ENCODE measurements at regions not wholly inside any gene's neighbourhood (a gene's known extent, or its start where the extent isn't known, plus 50 kb on each side); places are given as distances from the start of the nearest gene placed in this dataset.

GRCh38 chr19:31114585-31114984, 234.7 kb downstream of the TSHZ3 start (continued):
- TF ChIP-seq, protein P1, sequence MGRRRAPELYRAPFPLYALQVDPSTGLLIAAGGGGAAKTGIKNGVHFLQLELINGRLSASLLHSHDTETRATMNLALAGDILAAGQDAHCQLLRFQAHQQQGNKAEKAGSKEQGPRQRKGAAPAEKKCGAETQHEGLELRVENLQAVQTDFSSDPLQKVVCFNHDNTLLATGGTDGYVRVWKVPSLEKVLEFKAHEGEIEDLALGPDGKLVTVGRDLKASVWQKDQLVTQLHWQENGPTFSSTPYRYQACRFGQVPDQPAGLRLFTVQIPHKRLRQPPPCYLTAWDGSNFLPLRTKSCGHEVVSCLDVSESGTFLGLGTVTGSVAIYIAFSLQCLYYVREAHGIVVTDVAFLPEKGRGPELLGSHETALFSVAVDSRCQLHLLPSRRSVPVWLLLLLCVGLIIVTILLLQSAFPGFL (CRISPR knock-in tag; IDR thresholded peaks at IDR 0.05; ENCODE audit: borderline replicate concordance): no peak
- TF ChIP-seq PRRX2 (CRISPR knock-in tag; IDR thresholded peaks at IDR 0.05) (no peak), NR1H2 (CRISPR knock-in tag; IDR thresholded peaks at IDR 0.05) (no peak), TEAD4 (CRISPR knock-in tag; IDR thresholded peaks at IDR 0.05) (no peak), IRF2 (CRISPR knock-in tag; IDR thresholded peaks at IDR 0.05; ENCODE audit: borderline replicate concordance, low read depth) (no peak)

- POLR2A ChIA-PET: no interaction called here
- H3K9me3 Mint-ChIP-seq: no peaks in the 10 kb centered on the region
- peaks cover 14% of the 10 kb centered on the region for H3K4me1 Mint-ChIP-seq
- H3K4me3 Mint-ChIP-seq: no peak overlapping the region
- DNase-seq (ENCODE audit: low spot score): no peak
- H3K27ac Mint-ChIP-seq: no peak overlapping the region
- H3K36me3 Mint-ChIP-seq: no peaks in the 10 kb centered on the region
- TF ChIP-seq TCF7 (CRISPR knock-in tag; IDR thresholded peaks at IDR 0.05; ENCODE audit: low read depth): no peak
- TF ChIP-seq, protein P2, sequence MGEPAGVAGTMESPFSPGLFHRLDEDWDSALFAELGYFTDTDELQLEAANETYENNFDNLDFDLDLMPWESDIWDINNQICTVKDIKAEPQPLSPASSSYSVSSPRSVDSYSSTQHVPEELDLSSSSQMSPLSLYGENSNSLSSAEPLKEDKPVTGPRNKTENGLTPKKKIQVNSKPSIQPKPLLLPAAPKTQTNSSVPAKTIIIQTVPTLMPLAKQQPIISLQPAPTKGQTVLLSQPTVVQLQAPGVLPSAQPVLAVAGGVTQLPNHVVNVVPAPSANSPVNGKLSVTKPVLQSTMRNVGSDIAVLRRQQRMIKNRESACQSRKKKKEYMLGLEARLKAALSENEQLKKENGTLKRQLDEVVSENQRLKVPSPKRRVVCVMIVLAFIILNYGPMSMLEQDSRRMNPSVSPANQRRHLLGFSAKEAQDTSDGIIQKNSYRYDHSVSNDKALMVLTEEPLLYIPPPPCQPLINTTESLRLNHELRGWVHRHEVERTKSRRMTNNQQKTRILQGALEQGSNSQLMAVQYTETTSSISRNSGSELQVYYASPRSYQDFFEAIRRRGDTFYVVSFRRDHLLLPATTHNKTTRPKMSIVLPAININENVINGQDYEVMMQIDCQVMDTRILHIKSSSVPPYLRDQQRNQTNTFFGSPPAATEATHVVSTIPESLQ (CRISPR knock-in tag; IDR thresholded peaks at IDR 0.05): no peak
- TF ChIP-seq, protein P3, sequence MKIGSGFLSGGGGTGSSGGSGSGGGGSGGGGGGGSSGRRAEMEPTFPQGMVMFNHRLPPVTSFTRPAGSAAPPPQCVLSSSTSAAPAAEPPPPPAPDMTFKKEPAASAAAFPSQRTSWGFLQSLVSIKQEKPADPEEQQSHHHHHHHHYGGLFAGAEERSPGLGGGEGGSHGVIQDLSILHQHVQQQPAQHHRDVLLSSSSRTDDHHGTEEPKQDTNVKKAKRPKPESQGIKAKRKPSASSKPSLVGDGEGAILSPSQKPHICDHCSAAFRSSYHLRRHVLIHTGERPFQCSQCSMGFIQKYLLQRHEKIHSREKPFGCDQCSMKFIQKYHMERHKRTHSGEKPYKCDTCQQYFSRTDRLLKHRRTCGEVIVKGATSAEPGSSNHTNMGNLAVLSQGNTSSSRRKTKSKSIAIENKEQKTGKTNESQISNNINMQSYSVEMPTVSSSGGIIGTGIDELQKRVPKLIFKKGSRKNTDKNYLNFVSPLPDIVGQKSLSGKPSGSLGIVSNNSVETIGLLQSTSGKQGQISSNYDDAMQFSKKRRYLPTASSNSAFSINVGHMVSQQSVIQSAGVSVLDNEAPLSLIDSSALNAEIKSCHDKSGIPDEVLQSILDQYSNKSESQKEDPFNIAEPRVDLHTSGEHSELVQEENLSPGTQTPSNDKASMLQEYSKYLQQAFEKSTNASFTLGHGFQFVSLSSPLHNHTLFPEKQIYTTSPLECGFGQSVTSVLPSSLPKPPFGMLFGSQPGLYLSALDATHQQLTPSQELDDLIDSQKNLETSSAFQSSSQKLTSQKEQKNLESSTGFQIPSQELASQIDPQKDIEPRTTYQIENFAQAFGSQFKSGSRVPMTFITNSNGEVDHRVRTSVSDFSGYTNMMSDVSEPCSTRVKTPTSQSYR (CRISPR knock-in tag; IDR thresholded peaks at IDR 0.05): no peak
- TF ChIP-seq OVOL2 (CRISPR knock-in tag; IDR thresholded peaks at IDR 0.05; ENCODE audit: borderline replicate concordance): no peak
- no peak for ATAC-seq
- CTCF ChIA-PET: interaction anchor here (2.0 kb wide), 1 partner anchor 59 kb away, joined by 5 read pairs; no protein-coding TSS in a partner anchor
- no peaks in the 10 kb centered on the region for H3K27me3 Mint-ChIP-seq (ENCODE audit: low read depth)
Observed at GRCh38 chr19:31113293-31113692, 235.9 kb downstream of the TSHZ3 start.

- ChIA-PET POLR2A (no interaction called here), CTCF (no interaction called here)
- TF ChIP-seq JUN (CRISPR knock-in tag; IDR thresholded peaks at IDR 0.05): no peak
- TF ChIP-seq ZNF317 (CRISPR knock-in tag; IDR thresholded peaks at IDR 0.05; ENCODE audit: borderline replicate concordance, low read depth): no peak
- TF ChIP-seq, protein P4, sequence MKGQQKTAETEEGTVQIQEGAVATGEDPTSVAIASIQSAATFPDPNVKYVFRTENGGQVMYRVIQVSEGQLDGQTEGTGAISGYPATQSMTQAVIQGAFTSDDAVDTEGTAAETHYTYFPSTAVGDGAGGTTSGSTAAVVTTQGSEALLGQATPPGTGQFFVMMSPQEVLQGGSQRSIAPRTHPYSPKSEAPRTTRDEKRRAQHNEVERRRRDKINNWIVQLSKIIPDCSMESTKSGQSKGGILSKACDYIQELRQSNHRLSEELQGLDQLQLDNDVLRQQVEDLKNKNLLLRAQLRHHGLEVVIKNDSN (CRISPR knock-in tag; IDR thresholded peaks at IDR 0.05): no peak
- no peak for TF ChIP-seq RORB (CRISPR knock-in tag; IDR thresholded peaks at IDR 0.05)
- no peak for TF ChIP-seq RELA (CRISPR knock-in tag; IDR thresholded peaks at IDR 0.05; ENCODE audit: borderline replicate concordance)
- TF ChIP-seq ZBTB21 (CRISPR knock-in tag; IDR thresholded peaks at IDR 0.05; ENCODE audit: borderline replicate concordance): no peak
- TF ChIP-seq, protein P5, sequence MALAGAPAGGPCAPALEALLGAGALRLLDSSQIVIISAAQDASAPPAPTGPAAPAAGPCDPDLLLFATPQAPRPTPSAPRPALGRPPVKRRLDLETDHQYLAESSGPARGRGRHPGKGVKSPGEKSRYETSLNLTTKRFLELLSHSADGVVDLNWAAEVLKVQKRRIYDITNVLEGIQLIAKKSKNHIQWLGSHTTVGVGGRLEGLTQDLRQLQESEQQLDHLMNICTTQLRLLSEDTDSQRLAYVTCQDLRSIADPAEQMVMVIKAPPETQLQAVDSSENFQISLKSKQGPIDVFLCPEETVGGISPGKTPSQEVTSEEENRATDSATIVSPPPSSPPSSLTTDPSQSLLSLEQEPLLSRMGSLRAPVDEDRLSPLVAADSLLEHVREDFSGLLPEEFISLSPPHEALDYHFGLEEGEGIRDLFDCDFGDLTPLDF (CRISPR knock-in tag; IDR thresholded peaks at IDR 0.05): no peak
- TF ChIP-seq AR (CRISPR knock-in tag; IDR thresholded peaks at IDR 0.05): no peak
- no peak for TF ChIP-seq ZSCAN18 (CRISPR knock-in tag; IDR thresholded peaks at IDR 0.05)
- no peak for TF ChIP-seq CREM (CRISPR knock-in tag; IDR thresholded peaks at IDR 0.05)
- TF ChIP-seq, protein P6, sequence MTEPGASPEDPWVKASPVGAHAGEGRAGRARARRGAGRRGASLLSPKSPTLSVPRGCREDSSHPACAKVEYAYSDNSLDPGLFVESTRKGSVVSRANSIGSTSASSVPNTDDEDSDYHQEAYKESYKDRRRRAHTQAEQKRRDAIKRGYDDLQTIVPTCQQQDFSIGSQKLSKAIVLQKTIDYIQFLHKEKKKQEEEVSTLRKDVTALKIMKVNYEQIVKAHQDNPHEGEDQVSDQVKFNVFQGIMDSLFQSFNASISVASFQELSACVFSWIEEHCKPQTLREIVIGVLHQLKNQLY (CRISPR knock-in tag; IDR thresholded peaks at IDR 0.05): no peak
- TF ChIP-seq ZNF121 (CRISPR knock-in tag; IDR thresholded peaks at IDR 0.05): no peak
- Mint-ChIP-seq H3K4me1 (peaks cover 16% of the 10 kb centered on the region), H3K27me3 (ENCODE audit: low read depth) (no peaks in the 10 kb centered on the region), H3K27ac (no peak overlapping the region), H3K36me3 (no peaks in the 10 kb centered on the region), H3K4me3 (no peak overlapping the region), H3K9me3 (no peaks in the 10 kb centered on the region)
- ATAC-seq (no peak), DNase-seq (ENCODE audit: low spot score) (no peak)
Observed at GRCh38 chr19:31112158-31112557, 237.1 kb downstream of the TSHZ3 start.
